IMR-90 (cell line): ENCODE measurements at regions not wholly inside any gene's neighbourhood (a gene's known extent, or its start where the extent isn't known, plus 50 kb on each side); places are given as distances from the start of the nearest gene placed in this dataset.

Experiments
- ATAC-seq: fragments of 200-7000 bp; cut with Tn5 transposase; 2 replicates; pipeline ENCODE4 v1.9.1; 2020; ENCODE audit warnings: low read depth, mild to moderate bottlenecking, moderate library complexity
- BruUV-seq: library from RNA; stranded (reverse); fragments of 400-500 nt; replicated peaks from 2 replicates; lab custom pipeline; 2021; lab: Mats Ljungman, UMichigan
- CTCF ChIA-PET: fragments of 300-600 bp; formaldehyde crosslinking; extraction: SDS; loops from one replicate; lab custom pipeline; 2021; ENCODE audit warnings: antibody characterized with exemption; lab: Yijun Ruan, JAX
- POLR2A ChIA-PET: fragments of 300-600 bp; sonication (Branson Sonifier 250); formaldehyde crosslinking; loops from one replicate; lab custom pipeline; 2022; ENCODE audit warnings: antibody characterized with exemption; ENCODE audit not compliant: unreplicated experiment; lab: Charles Lee
- DNase-seq: peaks from one replicate; pipeline ENCODE4 v3.0.0; 2013
- H2AFZ ChIP-seq: replicated peaks from 2 replicates; pipeline ENCODE3; 2013; ENCODE audit warnings: low read length, mild to moderate bottlenecking; ENCODE audit not compliant: poor library complexity
- H2AK5ac ChIP-seq: 2 replicates; pipeline ENCODE4 v1.6.1; 2013; ENCODE audit warnings: low read depth, low read length, inconsistent platforms
- H2AK9ac ChIP-seq: replicated peaks from 2 replicates; pipeline ENCODE3; 2013; ENCODE audit warnings: mild to moderate bottlenecking, low read depth, low read length, moderate library complexity; ENCODE audit not compliant: poor library complexity
- H2BK120ac ChIP-seq: 2 replicates; pipeline ENCODE4 v1.6.1; 2013; ENCODE audit warnings: low read depth, low read length, inconsistent platforms
- H2BK15ac ChIP-seq: 3 replicates; pipeline ENCODE4 v1.6.1; 2013; ENCODE audit warnings: low read depth, low read length, inconsistent platforms
- H2BK20ac ChIP-seq: 2 replicates; pipeline ENCODE4 v1.6.1; 2013; ENCODE audit warnings: low read depth, mild to moderate bottlenecking, inconsistent platforms, low read length, moderate library complexity
- H2BK5ac ChIP-seq: 2 replicates; pipeline ENCODE4 v1.6.1; 2013; ENCODE audit warnings: mild to moderate bottlenecking, low read depth, low read length, inconsistent platforms; ENCODE audit not compliant: poor library complexity, severe bottlenecking
- H3K14ac ChIP-seq: replicated peaks from 2 replicates; pipeline ENCODE4 v1.6.1; 2013; ENCODE audit warnings: low read depth, low read length, inconsistent platforms
- H3K18ac ChIP-seq: 2 replicates; pipeline ENCODE4 v1.6.1; 2013; ENCODE audit warnings: low read depth, low read length, control low read depth
- H3K23ac ChIP-seq: 2 replicates; pipeline ENCODE4 v1.6.1; 2013; ENCODE audit warnings: low read depth, low read length, inconsistent platforms
- H3K27ac ChIP-seq: 2 replicates; pipeline ENCODE4 v1.5.1; 2013; ENCODE audit warnings: mild to moderate bottlenecking, control low read depth, low read length; ENCODE audit not compliant: insufficient read depth
- H3K27me3 ChIP-seq: 2 replicates; pipeline ENCODE4 v1.6.1; 2013; ENCODE audit warnings: low read length; ENCODE audit not compliant: control insufficient read depth, insufficient read depth
- H3K36me3 ChIP-seq: 2 replicates; pipeline ENCODE4 v1.6.1; 2013; ENCODE audit warnings: low read length, mixed read lengths; ENCODE audit not compliant: control insufficient read depth, insufficient read depth
- H3K4ac ChIP-seq: 2 replicates; pipeline ENCODE4 v1.6.1; 2013; ENCODE audit warnings: low read depth, low read length, inconsistent platforms
- H3K4me1 ChIP-seq: 2 replicates; pipeline ENCODE4 v1.6.1; 2013; ENCODE audit warnings: low read length, mixed read lengths; ENCODE audit not compliant: control insufficient read depth, insufficient read depth
- H3K4me2 ChIP-seq: 2 replicates; pipeline ENCODE4 v1.6.1; 2013; ENCODE audit warnings: low read depth, mild to moderate bottlenecking, control low read depth, low read length, moderate library complexity
- H3K4me3 ChIP-seq: 2 replicates; pipeline ENCODE4 v1.5.1; 2013; ENCODE audit warnings: low read depth, mild to moderate bottlenecking, control low read depth, low read length, moderate library complexity; ENCODE audit not compliant: insufficient read depth
- H3K56ac ChIP-seq: 2 replicates; pipeline ENCODE4 v1.6.1; 2013; ENCODE audit warnings: low read length, inconsistent platforms; ENCODE audit not compliant: insufficient read depth; ENCODE audit errors: extremely low read depth
- H3K79me1 ChIP-seq, 2 experiments: 2 replicates each; pipeline ENCODE4 v1.6.1; 2013; ENCODE audit warnings: low read length in 2 of 2, inconsistent platforms in 1 of 2, low read depth in 1 of 2
- H3K9ac ChIP-seq: 2 replicates; pipeline ENCODE4 v1.6.1; 2013; ENCODE audit warnings: low read depth, low read length, control low read depth
- H3K9me1 ChIP-seq: 2 replicates; pipeline ENCODE4 v1.6.1; 2013; ENCODE audit warnings: low read length, inconsistent platforms; ENCODE audit not compliant: insufficient read depth
- H3K9me3 ChIP-seq: 2 replicates; pipeline ENCODE4 v1.6.1; 2013; ENCODE audit warnings: low read length; ENCODE audit not compliant: control insufficient read depth, insufficient read depth
- H4K20me1 ChIP-seq: 2 replicates; pipeline ENCODE4 v1.6.1; 2013; ENCODE audit warnings: low read length, inconsistent platforms; ENCODE audit not compliant: insufficient read depth
- H4K5ac ChIP-seq: 2 replicates; pipeline ENCODE4 v1.6.1; 2013; ENCODE audit warnings: mild to moderate bottlenecking, low read depth, low read length, control low read depth
- H4K8ac ChIP-seq, 2 experiments: 2 replicates each; pipeline ENCODE4 v1.6.1; 2013; ENCODE audit warnings: low read depth in 2 of 2, low read length in 2 of 2, control low read depth in 1 of 2, inconsistent platforms in 1 of 2
- H4K91ac ChIP-seq: 2 replicates; pipeline ENCODE4 v1.6.1; 2013; ENCODE audit warnings: low read depth, low read length, inconsistent platforms; ENCODE audit not compliant: insufficient read depth
- MAFK ChIP-seq: IDR thresholded peaks from 2 replicates; pipeline ENCODE4 v1.6.1; 2012; ENCODE audit warnings: low read depth, low read length, improper control_type of control experiment
- RFX5 ChIP-seq: IDR thresholded peaks from 2 replicates; pipeline ENCODE4 v1.8.0; 2012; ENCODE audit warnings: low read depth, mild to moderate bottlenecking, low read length, moderate library complexity
- SMC3 ChIP-seq: fragments of 150-350 bp; IDR thresholded peaks from 2 replicates; pipeline ENCODE4 v1.6.1; 2016; ENCODE audit warnings: low read depth, mild to moderate bottlenecking, antibody characterized with exemption, low read length, moderate library complexity
- USF2 ChIP-seq: fragments of 150-350 bp; IDR thresholded peaks from 2 replicates; pipeline ENCODE4 v1.6.1; 2017; ENCODE audit warnings: mild to moderate bottlenecking, antibody characterized with exemption, low read length, low read depth
- WGBS, 2 experiments: methylation state at CpG; one replicate each; pipeline versions ENCODE4 v1.1.5 to v1.1.7; 2013; ENCODE audit warnings: missing lambda C conversion rate in 2 of 2; ENCODE audit not compliant: insufficient read length in 1 of 2; ENCODE audit errors: extremely low coverage in 2 of 2; 5-methylcytosine and 5-hydroxymethylcytosine counted together
- dilution Hi-C: fragments of 300-500 bp; cut with HindIII; formaldehyde crosslinking; loops from one replicate; pipeline ENCODE4 v1.14.3; 2018; ENCODE audit warnings: low sequenced_read_pairs; ENCODE audit not compliant: unreplicated experiment
- in situ Hi-C: fragments of 300-500 bp; cut with MboI; formaldehyde crosslinking; loops from 3 replicates; pipeline ENCODE4 v1.14.3; 2019; ENCODE audit warnings: low sequenced_read_pairs, inconsistent platforms, mixed read lengths
- intact Hi-C: fragments of 100-400 bp; cut with micrococcal nuclease; formaldehyde crosslinking; loops from 2 replicates; pipeline ENCODE4 v1.10.0; 2022

DNA sequence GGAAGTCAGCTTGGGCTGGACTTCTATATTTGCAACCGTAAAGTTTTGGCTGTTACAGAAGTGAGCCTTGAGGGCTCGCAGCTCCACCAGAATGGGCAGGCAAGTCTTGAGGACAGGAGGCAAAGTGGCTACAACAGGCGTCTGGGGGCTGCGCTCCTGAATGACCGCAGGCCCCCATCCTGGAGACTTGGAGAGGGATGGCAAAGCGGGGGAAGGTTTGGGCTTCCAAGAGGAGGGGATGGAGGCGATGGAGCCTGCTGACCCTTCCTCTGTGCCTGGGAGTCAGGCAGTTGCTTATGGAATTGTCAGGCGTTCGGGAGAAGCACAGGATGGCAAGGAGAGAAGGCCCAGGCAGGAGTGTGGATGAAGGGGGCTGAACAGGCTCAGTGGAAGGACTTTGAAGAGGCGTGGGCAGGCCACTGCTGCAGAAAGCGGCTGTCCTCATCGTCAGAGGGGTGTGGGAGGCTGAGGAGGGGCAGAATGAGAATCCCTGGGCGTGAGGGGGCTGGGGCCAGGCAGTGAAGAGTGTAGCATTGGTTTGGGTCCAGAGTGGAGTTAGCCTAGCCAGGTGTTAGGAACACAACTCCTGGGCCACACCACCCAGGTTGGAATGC is 72.3 kb downstream of the INHBB start:
- H3K9ac ChIP-seq = no peak overlapping the region
- H3K79me1 ChIP-seq = no peaks in the 10 kb centered on the region
- POLR2A ChIA-PET = no interaction called here
- CTCF ChIA-PET = no interaction called here
- BruUV-seq = no TSS peak
- no peak overlapping the region for H2AK9ac ChIP-seq
- dilution Hi-C loops (no loop called here), in situ Hi-C loops (no loop called here), intact Hi-C loops (no loop called here)
- H2BK5ac ChIP-seq = no peak overlapping the region
- WGBS, 2 experiments = 52% methylated on average over 6 of the region's 13 CpGs; no CpG with 5 or more reads in 1 of the 2 experiments
- H4K91ac ChIP-seq = no peak overlapping the region
- H3K18ac ChIP-seq = no peak overlapping the region
- H4K8ac ChIP-seq = no peak overlapping the region
- peaks cover 71% of the 10 kb centered on the region for H3K27me3 ChIP-seq
- H4K20me1 ChIP-seq = no peaks in the 10 kb centered on the region
- no peaks in the 10 kb centered on the region; the same call in 1 of the 2 replicates for H3K9me1 ChIP-seq
- no peak overlapping the region for H3K14ac ChIP-seq
- no peak overlapping the region for H3K4me2 ChIP-seq
- H3K36me3 ChIP-seq = no peaks in the 10 kb centered on the region
- no peak overlapping the region for H2AK5ac ChIP-seq
- ATAC-seq (no peak), DNase-seq (no peak)
- H2BK20ac ChIP-seq = no peak overlapping the region
- H2AFZ ChIP-seq = no peak overlapping the region
- no peaks in the 10 kb centered on the region for H3K4me1 ChIP-seq
- H3K56ac ChIP-seq = no peak overlapping the region
- H3K4me3 ChIP-seq = no peak overlapping the region
- H4K5ac ChIP-seq = no peak overlapping the region
- no peak overlapping the region for H3K23ac ChIP-seq
- H3K4ac ChIP-seq = no peak overlapping the region
- no peak overlapping the region for H3K27ac ChIP-seq
- TF ChIP-seq MAFK (no peak), SMC3 (no peak), USF2 (no peak), RFX5 (no peak)
- no peak overlapping the region for H2BK120ac ChIP-seq
- H2BK15ac ChIP-seq = no peak overlapping the region
- H3K9me3 ChIP-seq = peaks cover 2% of the 10 kb centered on the region; the same call in 1 of the 2 replicates
